ENCODE measurements at regions not wholly inside any gene's neighbourhood (a gene's known extent, or its start where the extent isn't known, plus 50 kb on each side); places are given as distances from the start of the nearest gene placed in this dataset.

- TF ChIP-seq POLR2A (IDR thresholded peaks at IDR 0.05; ENCODE audit: extremely low read depth, insufficient read length) (no peak), CTCF (IDR thresholded peaks at IDR 0.05; ENCODE audit: low read depth, low read length) (no peak), MYC (IDR thresholded peaks at IDR 0.05; ENCODE audit: low read depth, low read length) (no peak)
These were observed 192.7 kb downstream of the GALR1 start for GRCh38 chr18:77442393-77442792.
